ENCODE measurements at regions not wholly inside any gene's neighbourhood (a gene's known extent, or its start where the extent isn't known, plus 50 kb on each side); places are given as distances from the start of the nearest gene placed in this dataset.

DNA sequence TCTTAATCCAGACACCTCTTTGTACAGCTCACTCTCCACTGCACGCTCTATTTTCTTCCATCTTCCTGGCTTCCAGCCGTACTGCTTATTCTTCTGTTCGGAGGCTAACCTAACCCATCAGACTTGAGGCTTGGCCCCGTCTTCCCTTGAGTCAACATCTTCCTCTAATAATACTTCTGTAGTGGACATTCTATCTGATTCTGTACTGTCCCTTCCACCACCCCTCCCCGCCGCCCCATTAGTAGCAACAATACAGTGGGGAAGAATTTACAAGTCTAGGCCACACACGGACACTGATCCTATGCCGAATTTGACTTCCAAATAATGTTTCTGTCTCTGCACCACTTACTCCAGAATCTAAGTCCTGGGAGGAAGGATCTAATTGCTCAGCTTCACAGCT, 86.0 kb upstream of the TNRC6A start:
- no peaks in the 10 kb centered on the region for H3K9me3 ChIP-seq (replicated peaks; ENCODE audit: control insufficient read depth, insufficient read depth, low read depth, low read length)
- H3K27ac ChIP-seq (ENCODE audit: extremely low read depth, low read depth, low read length): no peak overlapping the region
- CTCF ChIA-PET (ENCODE audit: low intra/inter-chr PET ratio): no interaction called here
- H3K4me1 ChIP-seq (replicated peaks in 1 of 2; ENCODE audit: control insufficient read depth in 2 of 2, insufficient read depth in 2 of 2, low read length in 2 of 2): no peaks in the 10 kb centered on the region
- H4K20me1 ChIP-seq (replicated peaks; ENCODE audit: control insufficient read depth, insufficient read depth, low read length): no peaks in the 10 kb centered on the region
- no peaks in the 10 kb centered on the region for H3K9me1 ChIP-seq (ENCODE audit: control insufficient read depth, insufficient read depth, low read length)
- no peak overlapping the region for H3K4me2 ChIP-seq (ENCODE audit: insufficient read depth, low read length)
- TF ChIP-seq ATF1 (CRISPR knock-in tag; IDR thresholded peaks at IDR 0.05) (no peak), ATF1 (tag; IDR thresholded peaks at IDR 0.05) (no peak), ESRRB (CRISPR knock-in tag; IDR thresholded peaks at IDR 0.05; ENCODE audit: borderline replicate concordance) (no peak)
- POLR2A ChIA-PET: no interaction called here
- no TSS peak for BruUV-seq (replicated peaks)
- FAIRE-seq (no peak), DNase-seq (ENCODE audit: extremely low read depth in 1 of 4, low spot score in 3 of 4) (no peak), ATAC-seq (no peak)
- H2AFZ ChIP-seq (ENCODE audit: low read depth, low read length): no peak overlapping the region
- H3K27me3 ChIP-seq (ENCODE audit: control insufficient read depth in 2 of 2, insufficient read depth in 2 of 2, low read length in 2 of 2): peaks cover 11 to 22% of the 10 kb centered on the region in 2 experiments; a peak in 4 of 5 replicates
- no peak overlapping the region for H3K9ac ChIP-seq (ENCODE audit: insufficient read depth in 1 of 2, low read depth in 2 of 2, low read length in 2 of 2)
- intact Hi-C loops (cut with micrococcal nuclease): no loop called here
- H3K36me3 ChIP-seq (ENCODE audit: control insufficient read depth, insufficient read depth, low read length): no peaks in the 10 kb centered on the region
- in situ Hi-C loops (cut with MboI): no loop called here
- H3K4me3 ChIP-seq: no peak overlapping the region
- 2% methylated on average over 8 of the region's 8 CpGs for WGBS (ENCODE audit: insufficient coverage, low coverage, missing lambda C conversion rate)
- H3K79me2 ChIP-seq (ENCODE audit: control insufficient read depth, insufficient read depth, low read length): no peaks in the 10 kb centered on the region

DNA sequence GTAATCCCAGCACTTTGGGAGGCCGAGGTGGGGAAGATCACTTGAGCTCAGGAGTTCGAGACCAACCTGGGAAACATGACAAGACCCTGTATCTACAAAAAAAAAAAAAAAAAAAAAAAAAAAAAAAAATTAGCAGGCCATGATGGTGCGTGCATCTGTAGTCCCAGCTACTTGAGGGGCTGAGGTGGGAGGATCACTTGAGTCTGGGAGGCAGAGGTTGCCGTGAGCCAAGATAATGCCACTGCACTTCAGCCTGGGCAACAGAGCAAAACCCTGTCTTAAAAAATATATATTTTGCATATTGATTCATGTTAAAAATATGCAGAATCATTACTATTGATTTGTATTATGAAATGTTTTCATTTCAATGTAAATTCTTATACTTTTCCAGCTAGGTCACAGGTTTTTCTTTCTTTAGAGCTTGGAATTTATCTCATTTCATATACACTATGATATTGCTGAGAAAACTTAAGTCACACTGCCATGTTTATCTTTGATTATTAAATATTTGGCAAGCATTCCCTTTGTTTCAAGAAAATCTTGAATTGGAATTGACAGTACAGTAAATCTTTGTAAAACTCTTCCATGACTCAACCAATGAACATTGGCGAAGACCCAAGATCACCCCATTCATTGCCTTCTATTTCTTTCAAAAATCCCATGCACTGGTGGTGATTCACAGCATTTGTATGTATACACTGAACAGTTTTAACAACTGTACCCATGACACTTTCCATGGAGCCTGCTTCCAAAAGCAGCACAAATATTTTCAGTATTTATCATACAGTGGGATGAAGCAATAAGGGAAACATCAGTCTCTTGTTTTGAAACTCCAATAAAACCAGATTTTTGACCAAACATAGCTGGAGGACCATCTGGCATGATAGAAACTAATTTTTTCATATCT, 83.5 kb upstream of the TNRC6A start:
- H3K27me3 ChIP-seq (ENCODE audit: control insufficient read depth in 2 of 2, insufficient read depth in 2 of 2, low read length in 2 of 2): peaks cover 8 to 22% of the 10 kb centered on the region in 2 experiments; a peak in 4 of 5 replicates
- H3K4me2 ChIP-seq (ENCODE audit: insufficient read depth, low read length): no peak overlapping the region
- intact Hi-C loops (cut with micrococcal nuclease) (no loop called here), in situ Hi-C loops (cut with MboI) (no loop called here)
- no peak overlapping the region for H2AFZ ChIP-seq (ENCODE audit: low read depth, low read length)
- H3K36me3 ChIP-seq (ENCODE audit: control insufficient read depth, insufficient read depth, low read length): no peaks in the 10 kb centered on the region
- H3K79me2 ChIP-seq (ENCODE audit: control insufficient read depth, insufficient read depth, low read length): no peaks in the 10 kb centered on the region
- no peaks in the 10 kb centered on the region for H3K4me1 ChIP-seq (replicated peaks in 1 of 2; ENCODE audit: control insufficient read depth in 2 of 2, insufficient read depth in 2 of 2, low read length in 2 of 2)
- no peak overlapping the region for H3K9ac ChIP-seq (ENCODE audit: insufficient read depth in 1 of 2, low read depth in 2 of 2, low read length in 2 of 2)
- POLR2A ChIA-PET: interaction anchor here (0.6 to 1.3 kb wide), 2 partner anchors 11 to 572 kb away, joined by 3 to 4 read pairs; no protein-coding TSS in a partner anchor
- no peaks in the 10 kb centered on the region for H4K20me1 ChIP-seq (replicated peaks; ENCODE audit: control insufficient read depth, insufficient read depth, low read length)
- DNase-seq (ENCODE audit: extremely low read depth in 1 of 4, low spot score in 3 of 4) (no peak), ATAC-seq (no peak), FAIRE-seq (no peak)
- H3K9me3 ChIP-seq (replicated peaks; ENCODE audit: control insufficient read depth, insufficient read depth, low read depth, low read length): no peaks in the 10 kb centered on the region
- H3K4me3 ChIP-seq: no peak overlapping the region
- CTCF ChIA-PET (ENCODE audit: low intra/inter-chr PET ratio): no interaction called here
- H3K27ac ChIP-seq (ENCODE audit: extremely low read depth, low read depth, low read length): no peak overlapping the region
- no TSS peak for BruUV-seq (replicated peaks)
- WGBS (ENCODE audit: insufficient coverage, low coverage, missing lambda C conversion rate): 0% methylated on average over 4 of the region's 5 CpGs
- no peaks in the 10 kb centered on the region for H3K9me1 ChIP-seq (ENCODE audit: control insufficient read depth, insufficient read depth, low read length)
- TF ChIP-seq, protein P1, sequence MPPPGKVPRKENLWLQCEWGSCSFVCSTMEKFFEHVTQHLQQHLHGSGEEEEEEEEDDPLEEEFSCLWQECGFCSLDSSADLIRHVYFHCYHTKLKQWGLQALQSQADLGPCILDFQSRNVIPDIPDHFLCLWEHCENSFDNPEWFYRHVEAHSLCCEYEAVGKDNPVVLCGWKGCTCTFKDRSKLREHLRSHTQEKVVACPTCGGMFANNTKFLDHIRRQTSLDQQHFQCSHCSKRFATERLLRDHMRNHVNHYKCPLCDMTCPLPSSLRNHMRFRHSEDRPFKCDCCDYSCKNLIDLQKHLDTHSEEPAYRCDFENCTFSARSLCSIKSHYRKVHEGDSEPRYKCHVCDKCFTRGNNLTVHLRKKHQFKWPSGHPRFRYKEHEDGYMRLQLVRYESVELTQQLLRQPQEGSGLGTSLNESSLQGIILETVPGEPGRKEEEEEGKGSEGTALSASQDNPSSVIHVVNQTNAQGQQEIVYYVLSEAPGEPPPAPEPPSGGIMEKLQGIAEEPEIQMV (tag; conservative IDR thresholded peaks at IDR 0.05; ENCODE audit: low read depth): no peak
- TF ChIP-seq, protein P2, sequence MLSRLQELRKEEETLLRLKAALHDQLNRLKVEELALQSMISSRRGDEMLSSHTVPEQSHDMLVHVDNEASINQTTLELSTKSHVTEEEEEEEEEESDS (CRISPR knock-in tag; IDR thresholded peaks at IDR 0.05): no peak
- TF ChIP-seq ATF7 (IDR thresholded peaks at IDR 0.05): no peak
- no peak for TF ChIP-seq FIP1L1 (IDR thresholded peaks at IDR 0.05; ENCODE audit: low read depth, low read length, poor library complexity, severe bottlenecking)
- TF ChIP-seq CHCHD3 (CRISPR knock-in tag; IDR thresholded peaks at IDR 0.05): no peak
- TF ChIP-seq, protein P3, sequence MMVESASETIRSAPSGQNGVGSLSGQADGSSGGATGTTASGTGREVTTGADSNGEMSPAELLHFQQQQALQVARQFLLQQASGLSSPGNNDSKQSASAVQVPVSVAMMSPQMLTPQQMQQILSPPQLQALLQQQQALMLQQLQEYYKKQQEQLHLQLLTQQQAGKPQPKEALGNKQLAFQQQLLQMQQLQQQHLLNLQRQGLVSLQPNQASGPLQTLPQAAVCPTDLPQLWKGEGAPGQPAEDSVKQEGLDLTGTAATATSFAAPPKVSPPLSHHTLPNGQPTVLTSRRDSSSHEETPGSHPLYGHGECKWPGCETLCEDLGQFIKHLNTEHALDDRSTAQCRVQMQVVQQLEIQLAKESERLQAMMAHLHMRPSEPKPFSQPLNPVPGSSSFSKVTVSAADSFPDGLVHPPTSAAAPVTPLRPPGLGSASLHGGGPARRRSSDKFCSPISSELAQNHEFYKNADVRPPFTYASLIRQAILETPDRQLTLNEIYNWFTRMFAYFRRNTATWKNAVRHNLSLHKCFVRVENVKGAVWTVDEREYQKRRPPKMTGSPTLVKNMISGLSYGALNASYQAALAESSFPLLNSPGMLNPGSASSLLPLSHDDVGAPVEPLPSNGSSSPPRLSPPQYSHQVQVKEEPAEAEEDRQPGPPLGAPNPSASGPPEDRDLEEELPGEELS (CRISPR knock-in tag; IDR thresholded peaks at IDR 0.05; ENCODE audit: borderline replicate concordance): no peak
- no peak for TF ChIP-seq KAT7 (CRISPR knock-in tag; IDR thresholded peaks at IDR 0.05; ENCODE audit: borderline replicate concordance)
